HG02759 (cell line): ENCODE measurements at regions not wholly inside any gene's neighbourhood (a gene's known extent, or its start where the extent isn't known, plus 50 kb on each side); places are given as distances from the start of the nearest gene placed in this dataset.

Source experiments
- ATAC-seq: cut with Tn5 transposase; IDR thresholded peaks from one replicate; pipeline ENCODE4 v1.9.1; 2021; ENCODE audit warnings: mild to moderate bottlenecking, moderate library complexity; ENCODE audit not compliant: unreplicated experiment

GRCh38 chr5:85168474-85168873 lies 783.8 kb upstream of the EDIL3 start:
- no peak for ATAC-seq

- ATAC-seq, result no peak
Observed at GRCh38 chr5:85170183-85170582, 785.5 kb upstream of the EDIL3 start.

- no peak for ATAC-seq
Observed at GRCh38 chr5:85173469-85173868, 788.8 kb upstream of the EDIL3 start.

- ATAC-seq, result no peak
Observed at GRCh38 chr5:85182344-85182743, 797.7 kb upstream of the EDIL3 start.

GRCh38 chr5:85204289-85204688 lies 819.6 kb upstream of the EDIL3 start:
- ATAC-seq, result no peak

- no peak for ATAC-seq
Observed at GRCh38 chr5:85205430-85205829, 820.8 kb upstream of the EDIL3 start.

GRCh38 chr5:85225388-85225787 lies 840.7 kb upstream of the EDIL3 start:
- ATAC-seq, result no peak

GRCh38 chr5:85249204-85249603 lies 864.5 kb upstream of the EDIL3 start:
- no peak for ATAC-seq

GRCh38 chr5:85263125-85263524 lies 878.4 kb upstream of the EDIL3 start:
- ATAC-seq, result no peak

- ATAC-seq, result no peak
Observed at GRCh38 chr5:85266692-85267091, 882.0 kb upstream of the EDIL3 start.

GRCh38 chr5:85268194-85268593 lies 883.5 kb upstream of the EDIL3 start:
- no peak for ATAC-seq

- ATAC-seq, result peak; percentile 95
Observed at GRCh38 chr5:85278193-85278592, 893.5 kb upstream of the EDIL3 start.

GRCh38 chr5:85288914-85289313 lies 904.2 kb upstream of the EDIL3 start:
- no peak for ATAC-seq

GRCh38 chr5:85293145-85293785 lies 908.6 kb upstream of the EDIL3 start:
- no peak for ATAC-seq

- ATAC-seq, result no peak
Observed at GRCh38 chr5:85304524-85304923, 919.8 kb upstream of the EDIL3 start.

- no peak for ATAC-seq
Observed at GRCh38 chr5:85305766-85306165, 921.1 kb upstream of the EDIL3 start.

GRCh38 chr5:85311536-85311935 lies 926.9 kb upstream of the EDIL3 start:
- no peak for ATAC-seq

- ATAC-seq, result no peak
Observed at GRCh38 chr5:85320495-85320894, 935.8 kb upstream of the EDIL3 start.

GRCh38 chr5:85333276-85333675 lies 948.6 kb upstream of the EDIL3 start:
- no peak for ATAC-seq

GRCh38 chr5:85337435-85337834 lies 952.8 kb upstream of the EDIL3 start:
- ATAC-seq, result no peak

GRCh38 chr5:85340790-85341189 lies 956.1 kb upstream of the EDIL3 start:
- ATAC-seq, result no peak

GRCh38 chr5:85345818-85346217 lies 961.1 kb upstream of the EDIL3 start:
- no peak for ATAC-seq

- ATAC-seq, result no peak
Observed at GRCh38 chr5:85357309-85357708, 972.6 kb upstream of the EDIL3 start.
